Activated CD8-positive, alpha-beta T cell treated with anti-CD3 and anti-CD28 coated beads for 36 hours (primary cell): ENCODE measurements at regions not wholly inside any gene's neighbourhood (a gene's known extent, or its start where the extent isn't known, plus 50 kb on each side); places are given as distances from the start of the nearest gene placed in this dataset.

Source experiments
- ATAC-seq: fragments of 200-7000 bp; cut with Tn5 transposase; one replicate; pipeline ENCODE4 v1.10.0; 2021; ENCODE audit warnings: mild to moderate bottlenecking, moderate library complexity
- CTCF ChIA-PET: fragments of 350-600 bp; sonication (Branson Sonifier 250); formaldehyde crosslinking; loops from one replicate; lab custom pipeline; 2021; ENCODE audit warnings: antibody characterized with exemption; lab: Charles Lee
- POLR2A ChIA-PET: fragments of 350-600 bp; sonication (Branson Sonifier 250); formaldehyde crosslinking; loops from one replicate; lab custom pipeline; 2021; ENCODE audit warnings: antibody characterized with exemption; lab: Charles Lee
- DNase-seq: peaks from one replicate; pipeline ENCODE4 v3.0.0-alpha.2; 2020
- H3K27ac Mint-ChIP-seq: one replicate; pipeline ENCODE4 v1.8.0; 2021; ENCODE audit warnings: mild to moderate bottlenecking, mixed read lengths
- H3K27me3 Mint-ChIP-seq: one replicate; pipeline ENCODE4 v1.8.0; 2021; ENCODE audit warnings: mixed read lengths
- H3K36me3 Mint-ChIP-seq: one replicate; pipeline ENCODE4 v1.8.0; 2021; ENCODE audit warnings: low read depth, mixed read lengths
- H3K4me1 Mint-ChIP-seq: one replicate; pipeline ENCODE4 v1.8.0; 2021; ENCODE audit warnings: low read depth, mixed read lengths
- H3K4me3 Mint-ChIP-seq: one replicate; pipeline ENCODE4 v1.8.0; 2021; ENCODE audit warnings: mild to moderate bottlenecking, moderate library complexity, mixed read lengths
- H3K9me3 Mint-ChIP-seq: one replicate; pipeline ENCODE4 v1.8.0; 2021; ENCODE audit warnings: mixed read lengths
- CTCF ChIP-seq: fragments of 200-600 bp; IDR thresholded peaks from one replicate; pipeline ENCODE4 v1.8.0; 2022; ENCODE audit warnings: antibody characterized with exemption, mild to moderate bottlenecking
- intact Hi-C: fragments of 100-400 bp; cut with micrococcal nuclease; formaldehyde crosslinking; loops from one replicate; pipeline ENCODE4 v1.10.0; 2022

- CTCF ChIA-PET, result no interaction called here
- POLR2A ChIA-PET, result no interaction called here
- Mint-ChIP-seq H3K4me3 (no peak overlapping the region), H3K9me3 (peaks cover 1% of the 10 kb centered on the region), H3K27me3 (no peaks in the 10 kb centered on the region), H3K4me1 (no peaks in the 10 kb centered on the region), H3K27ac (no peak overlapping the region), H3K36me3 (no peaks in the 10 kb centered on the region)
- DNase-seq (no peak), ATAC-seq (no peak)
- intact Hi-C loops, result no loop called here
- TF ChIP-seq CTCF, result no peak
Observed at GRCh38 chr4:32261196-32261595, 1541.0 kb downstream of the PCDH7 start.

GRCh38 chr4:32268863-32269262 lies 1548.7 kb downstream of the PCDH7 start:
- Mint-ChIP-seq H3K36me3 (no peaks in the 10 kb centered on the region), H3K27ac (no peak overlapping the region), H3K9me3 (peaks cover 9% of the 10 kb centered on the region), H3K4me1 (no peaks in the 10 kb centered on the region), H3K4me3 (no peak overlapping the region), H3K27me3 (no peaks in the 10 kb centered on the region)
- TF ChIP-seq CTCF, result no peak
- CTCF ChIA-PET, result no interaction called here
- POLR2A ChIA-PET, result no interaction called here
- intact Hi-C loops, result no loop called here
- ATAC-seq (no peak), DNase-seq (no peak)

- ChIA-PET CTCF (no interaction called here), POLR2A (no interaction called here)
- H3K36me3 Mint-ChIP-seq, result no peaks in the 10 kb centered on the region
- ATAC-seq (no peak), DNase-seq (no peak)
- H3K4me1 Mint-ChIP-seq, result no peaks in the 10 kb centered on the region
- no peak for TF ChIP-seq CTCF
- no peaks in the 10 kb centered on the region for H3K27me3 Mint-ChIP-seq
- peaks cover 3% of the 10 kb centered on the region for H3K9me3 Mint-ChIP-seq
- no peak overlapping the region for H3K4me3 Mint-ChIP-seq
- H3K27ac Mint-ChIP-seq, result no peak overlapping the region
- intact Hi-C loops, result no loop called here
Observed at GRCh38 chr4:32290102-32290501, 1569.9 kb downstream of the PCDH7 start.

- TF ChIP-seq CTCF, result no peak
- CTCF ChIA-PET, result no interaction called here
- Mint-ChIP-seq H3K36me3 (no peaks in the 10 kb centered on the region), H3K27me3 (no peaks in the 10 kb centered on the region), H3K27ac (no peak overlapping the region), H3K4me1 (no peaks in the 10 kb centered on the region), H3K4me3 (no peak overlapping the region), H3K9me3 (peaks cover 5% of the 10 kb centered on the region)
- DNase-seq, result no peak
- ATAC-seq, result no peak
- intact Hi-C loops, result no loop called here
- POLR2A ChIA-PET, result no interaction called here
Observed at GRCh38 chr4:32318926-32319325, 1598.8 kb downstream of the PCDH7 start.

GRCh38 chr4:32321421-32321820 lies 1601.3 kb downstream of the PCDH7 start:
- DNase-seq (no peak), ATAC-seq (no peak)
- POLR2A ChIA-PET, result no interaction called here
- intact Hi-C loops, result no loop called here
- Mint-ChIP-seq H3K4me1 (no peaks in the 10 kb centered on the region), H3K36me3 (no peaks in the 10 kb centered on the region), H3K27me3 (no peaks in the 10 kb centered on the region), H3K4me3 (no peak overlapping the region), H3K9me3 (peaks cover 6% of the 10 kb centered on the region), H3K27ac (no peak overlapping the region)
- CTCF ChIA-PET, result no interaction called here
- no peak for TF ChIP-seq CTCF
